HG02759 (cell line): ENCODE measurements at regions not wholly inside any gene's neighbourhood (a gene's known extent, or its start where the extent isn't known, plus 50 kb on each side); places are given as distances from the start of the nearest gene placed in this dataset.

Source experiments
- ATAC-seq: cut with Tn5 transposase; IDR thresholded peaks from one replicate; pipeline ENCODE4 v1.9.1; 2021; ENCODE audit warnings: mild to moderate bottlenecking, moderate library complexity; ENCODE audit not compliant: unreplicated experiment

- ATAC-seq = no peak
Measured at GRCh38 chr2:228722311-228722710, 540.8 kb upstream of the SPHKAP start.

- no peak for ATAC-seq
Measured at GRCh38 chr2:228720895-228721294, 539.4 kb upstream of the SPHKAP start.

GRCh38 chr2:228709788-228710371 lies 528.4 kb upstream of the SPHKAP start:
- ATAC-seq = no peak

GRCh38 chr2:228707846-228708245 lies 526.4 kb upstream of the SPHKAP start:
- no peak for ATAC-seq

- ATAC-seq = no peak
Measured at GRCh38 chr2:228705318-228705717, 523.8 kb upstream of the SPHKAP start.

GRCh38 chr2:228703152-228703551 lies 521.7 kb upstream of the SPHKAP start:
- ATAC-seq = no peak

- no peak for ATAC-seq
Measured at GRCh38 chr2:228701506-228701905, 520.0 kb upstream of the SPHKAP start.

GRCh38 chr2:228700638-228701037 lies 519.2 kb upstream of the SPHKAP start:
- ATAC-seq = no peak

- ATAC-seq = no peak
Measured at GRCh38 chr2:228699888-228700287, 518.4 kb upstream of the SPHKAP start.

- ATAC-seq = no peak
Measured at GRCh38 chr2:228699400-228699799, 517.9 kb upstream of the SPHKAP start.

- ATAC-seq = no peak
Measured at GRCh38 chr2:228698963-228699362, 517.5 kb upstream of the SPHKAP start.

- no peak for ATAC-seq
Measured at GRCh38 chr2:228697456-228697855, 516.0 kb upstream of the SPHKAP start.

- ATAC-seq = no peak
Measured at GRCh38 chr2:228690681-228691080, 509.2 kb upstream of the SPHKAP start.

GRCh38 chr2:228689053-228689452 lies 507.6 kb upstream of the SPHKAP start:
- no peak for ATAC-seq

GRCh38 chr2:228688007-228688645 lies 506.6 kb upstream of the SPHKAP start:
- no peak for ATAC-seq

- ATAC-seq = no peak
Measured at GRCh38 chr2:228681979-228682378, 500.5 kb upstream of the SPHKAP start.

- ATAC-seq = no peak
Measured at GRCh38 chr2:228681426-228681825, 499.9 kb upstream of the SPHKAP start.

GRCh38 chr2:228678110-228678509 lies 496.6 kb upstream of the SPHKAP start:
- no peak for ATAC-seq

GRCh38 chr2:228675646-228676045 lies 494.2 kb upstream of the SPHKAP start:
- no peak for ATAC-seq

- ATAC-seq = no peak
Measured at GRCh38 chr2:228675091-228675490, 493.6 kb upstream of the SPHKAP start.

GRCh38 chr2:228673876-228674554 lies 492.5 kb upstream of the SPHKAP start:
- no peak for ATAC-seq

- ATAC-seq = no peak
Measured at GRCh38 chr2:228669690-228670089, 488.2 kb upstream of the SPHKAP start.
